HG03575 (cell line): ENCODE measurements at regions not wholly inside any gene's neighbourhood (a gene's known extent, or its start where the extent isn't known, plus 50 kb on each side); places are given as distances from the start of the nearest gene placed in this dataset.

ENCODE experiments used
- ATAC-seq: cut with Tn5 transposase; IDR thresholded peaks from one replicate; pipeline ENCODE4 v1.9.1; 2021; ENCODE audit not compliant: unreplicated experiment, insufficient number of reproducible peaks, low FRiP score; ENCODE audit errors: extremely low read depth

DNA sequence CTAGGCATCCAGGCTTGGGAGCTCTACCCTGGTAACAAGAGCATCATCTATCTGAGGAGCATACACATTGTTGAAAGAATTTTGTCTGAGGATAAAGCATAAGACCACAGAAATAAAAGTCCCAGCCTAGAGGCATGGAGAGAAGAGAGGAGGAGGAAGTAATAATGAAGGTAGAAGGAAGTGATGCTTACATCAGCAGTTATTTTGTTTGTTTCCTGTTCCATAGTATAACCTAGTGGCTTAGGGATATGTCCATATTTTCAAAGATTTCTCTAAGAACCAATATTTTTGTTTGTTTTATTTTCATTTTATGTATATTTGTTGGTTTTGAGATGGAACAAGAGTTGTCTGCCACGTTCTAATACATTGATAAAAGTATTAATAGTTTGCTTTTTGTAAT is 407.4 kb upstream of the SETBP1 start:
- no peak for ATAC-seq

DNA sequence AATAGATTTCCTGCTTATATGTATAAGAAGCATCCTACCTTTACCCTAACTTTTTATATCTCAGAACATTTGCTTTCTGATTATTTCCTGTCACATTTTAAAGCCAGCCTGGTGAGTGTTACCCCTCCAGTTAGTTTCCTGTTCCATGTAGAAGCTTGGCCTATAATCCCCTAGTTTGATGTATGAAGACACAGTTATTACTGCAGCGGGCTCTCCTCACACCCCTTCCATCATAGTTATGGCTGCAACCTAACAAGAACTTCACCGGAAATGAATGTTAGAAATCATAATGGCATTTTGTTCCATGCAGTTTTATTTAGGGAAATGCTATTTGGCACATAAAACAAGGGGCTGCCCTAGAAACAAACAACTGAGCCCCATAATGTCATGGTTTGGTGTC is 400.2 kb upstream of the SETBP1 start:
- ATAC-seq: no peak

DNA sequence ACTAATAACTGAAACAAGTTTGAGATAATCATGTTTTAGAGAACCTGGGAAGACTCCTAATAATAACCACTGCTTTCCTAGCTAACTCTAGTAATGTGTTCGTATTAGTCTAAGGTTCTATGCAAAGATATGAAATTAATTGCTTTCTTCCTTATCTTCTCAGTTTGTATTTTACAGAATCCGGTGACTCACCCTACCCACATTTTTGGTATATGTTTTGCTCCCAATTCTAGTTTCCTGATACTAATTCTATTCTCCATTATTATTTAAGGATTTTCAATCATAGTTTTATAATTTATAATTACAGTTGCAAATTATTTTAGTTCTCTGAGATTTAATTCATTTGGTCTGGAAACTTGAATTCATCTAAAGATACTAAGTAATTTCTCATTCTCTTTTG is 394.6 kb upstream of the SETBP1 start:
- ATAC-seq: no peak

DNA sequence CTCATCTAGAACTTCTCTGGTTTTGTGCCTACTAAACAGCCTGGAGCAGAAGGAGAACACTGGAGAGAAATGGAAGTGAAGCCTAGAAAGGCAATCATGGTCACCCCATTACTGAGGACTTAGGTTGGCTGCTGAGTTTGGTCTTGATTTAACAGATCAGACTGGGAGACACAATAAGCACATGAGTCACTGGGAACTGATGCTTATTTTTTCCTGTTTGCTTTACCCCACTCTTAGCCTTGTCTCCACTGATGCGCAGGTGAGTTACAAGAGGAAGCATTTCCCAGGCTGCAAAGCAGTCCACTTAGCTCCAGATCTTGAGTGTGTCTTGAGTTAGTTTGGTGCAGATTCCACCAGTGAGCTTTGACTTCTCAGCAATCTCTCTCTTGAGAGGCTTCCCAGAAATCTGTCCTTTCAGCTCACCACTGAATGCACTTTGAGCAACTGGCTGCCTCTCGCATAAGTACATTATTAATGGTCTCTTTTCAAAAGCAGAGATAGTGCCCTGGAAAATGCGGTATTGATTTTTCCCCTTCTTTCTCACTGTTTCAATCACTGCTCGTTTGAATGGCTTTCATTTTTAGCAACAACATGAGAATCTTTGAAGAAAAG is 390.2 kb upstream of the SETBP1 start:
- no peak for ATAC-seq

DNA sequence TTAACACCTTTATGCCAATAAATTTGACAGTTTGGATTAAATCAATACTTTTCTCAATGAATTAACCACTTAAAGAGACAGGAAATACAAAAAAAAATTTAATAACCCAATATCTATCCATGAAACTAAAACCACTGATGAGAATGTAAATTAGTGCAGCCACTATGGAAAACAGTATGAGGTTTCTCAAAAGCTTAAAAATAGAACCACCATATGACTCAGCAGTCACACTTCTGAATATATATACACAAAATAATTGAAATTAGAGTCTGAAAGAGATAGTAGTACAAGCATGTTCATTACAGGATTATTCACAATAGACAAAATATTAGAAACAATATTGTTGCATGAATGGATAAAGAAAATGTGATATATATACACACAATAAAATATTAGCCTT is 382.1 kb upstream of the SETBP1 start:
- no peak for ATAC-seq

DNA sequence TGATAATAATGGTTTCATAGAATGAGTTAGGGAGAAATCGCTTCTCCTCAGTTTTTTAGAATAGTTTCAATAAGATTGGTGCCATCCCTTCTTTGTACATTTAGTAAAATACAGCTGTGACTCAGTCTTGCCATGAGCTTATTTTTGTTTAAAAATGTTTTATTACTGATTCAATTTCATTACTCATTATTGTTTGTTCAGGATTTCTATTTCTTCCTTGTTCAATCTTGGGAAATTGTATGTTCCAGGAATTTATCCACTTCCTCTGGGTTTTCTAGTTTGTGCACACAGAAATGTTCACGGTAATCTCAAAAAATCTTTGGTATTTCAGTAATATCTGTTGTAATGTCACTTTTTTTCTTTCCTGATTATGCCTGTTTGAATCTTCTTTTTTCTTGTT is 371.5 kb upstream of the SETBP1 start:
- ATAC-seq: no peak

DNA sequence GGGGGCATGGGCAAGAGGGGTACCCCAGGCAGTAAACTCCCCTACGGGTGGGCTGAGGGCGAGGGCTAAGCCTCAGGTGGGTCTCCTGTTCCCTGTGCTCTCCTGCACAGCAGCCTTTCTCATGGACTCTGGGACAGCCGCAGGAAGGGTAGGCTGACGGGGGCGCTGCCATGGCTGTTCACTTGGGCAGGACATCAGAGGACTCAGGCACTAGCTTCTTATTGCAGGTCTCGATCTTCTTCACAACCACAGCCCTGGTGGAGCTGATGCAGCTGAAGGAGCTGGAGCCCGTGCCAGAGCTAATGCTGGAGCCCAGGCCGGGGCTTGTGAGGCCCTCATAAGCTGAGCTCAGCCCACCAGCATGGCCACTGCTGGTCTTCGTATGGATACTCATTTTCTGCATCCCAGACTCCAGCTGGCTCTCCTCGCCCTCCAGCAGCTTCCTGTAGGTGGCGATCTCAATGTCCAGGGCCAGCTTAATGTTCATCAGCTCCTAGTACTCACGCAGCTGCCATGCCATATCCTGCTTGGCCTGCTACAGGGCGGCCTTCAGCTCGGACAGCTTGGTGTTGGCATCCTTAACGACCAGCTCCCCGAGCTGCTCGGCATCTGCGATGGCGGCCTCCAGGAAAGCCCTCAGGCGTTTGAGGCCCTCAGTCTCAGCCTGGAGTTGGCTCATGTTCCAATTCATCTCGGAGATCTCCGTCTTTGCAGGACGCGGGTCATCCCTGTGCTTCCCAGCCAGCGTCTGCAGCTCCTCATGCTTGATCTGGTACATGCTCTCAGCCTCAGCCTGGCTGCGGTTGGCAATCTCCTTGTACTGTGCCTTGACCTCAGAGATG is 359.8 kb upstream of the SETBP1 start:
- no peak for ATAC-seq

DNA sequence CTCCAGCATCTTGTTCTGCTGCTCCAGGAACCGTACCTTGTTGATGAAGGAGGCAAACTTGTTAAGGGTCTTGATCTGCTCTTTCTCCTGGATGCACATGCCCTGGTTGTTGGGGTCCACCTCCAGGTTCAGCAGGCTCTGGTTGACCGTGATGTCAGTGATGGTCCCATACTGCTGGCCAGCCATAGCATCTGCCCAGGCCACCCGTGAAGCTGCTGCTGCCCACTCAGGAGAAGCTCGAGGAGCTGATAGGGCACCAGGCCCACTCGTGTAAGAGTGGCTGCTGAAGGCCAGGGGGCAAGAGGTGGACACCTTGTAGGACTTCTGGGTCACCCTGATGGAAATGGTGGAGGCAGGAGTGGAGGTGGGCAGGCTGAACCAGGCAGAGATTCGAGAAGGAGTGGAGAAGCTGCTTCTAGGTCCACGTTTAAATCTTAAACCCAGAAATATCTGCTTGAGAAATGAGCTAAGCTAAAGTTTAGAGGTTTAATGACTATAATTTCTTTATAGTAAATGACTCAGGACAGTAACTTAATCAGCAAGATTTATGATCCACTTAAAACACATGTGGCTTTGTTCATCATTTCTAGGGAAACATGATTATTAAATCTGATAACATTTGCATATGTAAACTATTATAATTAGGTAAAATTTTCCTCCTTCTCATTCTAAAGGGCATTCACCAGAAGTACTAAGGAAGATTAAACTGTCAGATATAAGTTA is 358.7 kb upstream of the SETBP1 start:
- no peak for ATAC-seq

DNA sequence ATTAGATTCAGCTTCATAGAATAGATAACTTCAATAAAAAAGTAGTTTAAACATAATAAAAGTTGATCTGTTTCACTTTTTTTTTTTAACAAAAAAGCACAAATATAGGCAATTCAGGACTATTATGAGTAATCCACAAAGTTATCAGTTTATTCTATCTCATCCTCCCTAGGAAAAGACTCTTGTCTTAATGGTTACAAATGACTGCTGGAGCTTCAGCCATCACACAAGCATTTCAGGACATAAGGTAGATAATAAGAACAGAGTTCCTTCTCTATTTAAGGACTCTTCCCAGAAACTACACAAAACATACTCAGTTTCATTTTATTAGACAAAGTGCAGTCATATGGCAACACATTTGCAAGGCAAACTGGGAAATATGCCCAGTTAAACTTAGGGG is 357.6 kb upstream of the SETBP1 start:
- no peak for ATAC-seq

DNA sequence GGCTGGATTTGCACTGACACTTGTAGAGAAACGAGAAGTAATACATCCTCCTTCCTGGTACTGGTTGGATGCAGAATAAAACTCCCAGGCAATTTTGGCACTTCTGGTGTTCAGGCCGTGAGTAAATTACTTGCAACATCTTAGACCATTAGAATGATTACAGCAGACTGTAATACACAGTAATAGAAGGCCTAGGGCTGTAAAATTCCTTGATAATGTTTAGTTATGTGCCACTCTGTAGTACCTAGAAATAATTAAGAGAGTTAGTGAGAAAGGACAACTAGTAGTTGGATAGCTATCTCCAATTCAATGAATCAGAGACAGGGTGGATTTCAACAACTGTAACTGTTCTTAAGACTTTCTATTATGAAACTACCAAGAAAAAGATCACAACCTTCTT is 356.3 kb upstream of the SETBP1 start:
- no peak for ATAC-seq

DNA sequence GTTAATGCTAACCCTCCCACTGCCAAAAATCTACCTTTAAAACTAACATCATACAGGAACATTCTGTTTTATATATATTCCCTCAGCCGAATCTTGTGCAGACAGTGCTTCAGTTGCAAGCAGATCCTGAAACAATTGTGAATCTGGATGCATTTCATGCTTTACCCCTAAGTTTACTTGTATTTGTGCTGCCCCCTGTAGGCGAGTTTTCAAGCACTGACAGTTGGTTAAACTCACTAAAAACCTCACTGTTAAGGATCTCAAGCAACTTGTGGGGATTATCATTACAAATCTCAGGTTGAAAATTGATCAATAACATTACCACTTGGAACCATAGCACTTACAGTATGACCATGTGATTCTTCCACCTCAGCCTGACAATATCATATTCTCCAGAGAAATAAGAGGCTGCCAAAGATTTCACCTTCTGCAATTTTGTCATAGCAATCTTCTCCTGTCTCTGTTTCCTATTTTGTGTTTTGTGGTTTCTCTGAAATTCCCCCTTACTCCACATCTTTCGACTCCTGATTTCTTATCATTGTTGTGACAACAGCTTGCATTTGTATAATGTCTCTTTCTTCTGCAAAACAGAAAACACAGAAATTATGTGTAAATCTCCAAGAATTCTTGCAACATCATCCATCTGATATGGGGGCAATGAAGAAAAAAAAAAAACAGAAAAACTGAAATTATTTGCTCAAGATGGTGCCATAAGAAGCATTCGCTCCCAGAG is 354.6 kb upstream of the SETBP1 start:
- no peak for ATAC-seq

DNA sequence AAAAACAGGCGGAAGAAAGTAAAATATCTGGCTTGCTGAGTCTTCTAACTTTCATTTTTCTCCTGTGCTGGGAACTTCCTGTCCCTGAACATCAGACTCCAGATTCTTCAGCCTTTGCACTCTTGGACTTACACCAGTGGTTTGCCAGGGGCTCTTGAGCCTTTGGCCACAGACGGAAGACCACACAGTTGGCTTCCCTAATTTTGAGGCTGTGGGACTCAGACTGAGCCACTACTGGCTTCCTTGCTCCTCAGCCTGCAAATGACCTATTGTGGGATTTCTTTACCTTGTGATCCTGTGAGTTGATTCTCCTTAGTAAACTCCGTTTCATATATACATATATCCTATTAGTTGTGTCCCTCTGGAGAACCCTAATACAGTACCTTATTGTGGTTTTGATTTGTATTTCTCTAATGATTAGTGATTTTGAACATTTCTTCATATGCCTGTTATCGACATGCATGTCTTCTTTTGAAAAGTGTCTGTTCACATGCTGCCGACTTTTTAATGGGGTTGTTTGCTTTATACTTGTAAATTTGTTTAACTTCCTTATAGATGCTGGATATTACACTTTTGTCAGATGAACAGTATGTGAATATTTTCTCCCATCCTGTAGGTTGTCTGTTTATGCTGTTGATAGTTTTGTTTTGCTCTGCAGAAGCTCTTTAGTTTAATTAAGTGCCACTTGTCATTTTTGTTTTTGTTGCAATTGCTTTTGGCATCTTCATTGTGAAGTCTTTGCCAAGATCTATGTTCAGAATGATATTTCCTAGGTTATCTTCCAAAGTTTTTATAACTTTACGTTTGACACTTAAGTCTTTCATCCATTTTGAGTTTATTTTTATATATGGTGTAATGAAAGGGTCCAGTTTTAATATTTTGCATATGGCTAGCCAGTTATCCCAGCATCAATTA is 348.8 kb upstream of the SETBP1 start:
- no peak for ATAC-seq

DNA sequence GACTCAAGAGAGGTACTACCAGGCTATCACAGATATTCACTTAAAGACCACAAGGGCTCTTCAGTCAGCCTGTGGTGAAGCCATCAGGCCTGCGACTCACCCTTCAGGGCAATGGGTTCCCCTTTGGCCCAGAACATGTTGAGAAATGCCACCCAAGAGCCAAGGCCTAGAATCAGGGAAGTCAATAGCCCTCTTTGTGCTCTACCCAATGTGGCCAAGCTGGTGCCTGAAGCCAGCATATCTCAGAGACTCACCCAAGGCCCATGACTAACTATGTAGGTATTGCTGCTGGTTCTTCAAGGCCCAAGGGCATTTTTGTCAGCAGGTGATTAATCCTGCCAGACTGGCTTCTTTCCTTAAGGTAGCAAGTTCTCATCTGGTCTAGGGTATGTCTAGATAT is 338.9 kb upstream of the SETBP1 start:
- ATAC-seq: no peak

DNA sequence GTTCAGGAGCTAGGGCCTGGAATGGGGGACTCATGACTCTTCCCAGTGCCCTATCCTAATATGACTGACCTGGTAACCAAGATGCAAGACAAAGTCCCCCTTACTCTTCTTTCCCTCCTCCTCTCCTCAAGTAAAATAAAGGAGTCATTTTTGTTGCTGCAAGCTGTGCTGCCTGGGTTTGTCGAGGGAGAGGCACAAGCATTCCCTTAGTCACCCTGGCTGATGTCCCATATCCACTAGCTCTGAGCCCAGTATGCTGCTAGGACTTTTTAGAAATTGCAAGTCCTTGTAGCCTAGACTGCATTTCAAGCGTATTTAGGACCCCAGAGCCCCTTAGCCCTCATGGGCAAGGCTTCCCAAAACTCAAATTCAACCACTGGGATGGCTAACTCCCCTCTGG is 338.5 kb upstream of the SETBP1 start:
- ATAC-seq: no peak

DNA sequence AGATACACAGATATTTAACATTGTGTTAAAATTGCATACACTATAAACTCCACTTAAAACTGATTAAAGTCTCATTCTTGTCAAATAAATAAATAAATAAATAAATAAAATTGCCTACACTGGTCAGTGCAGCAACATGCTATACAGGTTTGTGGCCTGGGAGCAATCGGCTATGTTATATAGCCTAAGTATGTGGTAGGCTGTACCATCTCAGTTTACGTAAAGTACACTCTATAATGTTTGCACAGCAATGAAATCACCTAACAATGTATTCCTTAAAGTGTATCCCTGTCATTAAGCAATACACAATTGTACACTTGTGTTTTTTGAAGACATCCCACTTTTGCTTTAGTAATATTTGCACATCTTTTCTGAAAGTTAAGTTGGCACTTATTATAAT is 337.7 kb upstream of the SETBP1 start:
- no peak for ATAC-seq

DNA sequence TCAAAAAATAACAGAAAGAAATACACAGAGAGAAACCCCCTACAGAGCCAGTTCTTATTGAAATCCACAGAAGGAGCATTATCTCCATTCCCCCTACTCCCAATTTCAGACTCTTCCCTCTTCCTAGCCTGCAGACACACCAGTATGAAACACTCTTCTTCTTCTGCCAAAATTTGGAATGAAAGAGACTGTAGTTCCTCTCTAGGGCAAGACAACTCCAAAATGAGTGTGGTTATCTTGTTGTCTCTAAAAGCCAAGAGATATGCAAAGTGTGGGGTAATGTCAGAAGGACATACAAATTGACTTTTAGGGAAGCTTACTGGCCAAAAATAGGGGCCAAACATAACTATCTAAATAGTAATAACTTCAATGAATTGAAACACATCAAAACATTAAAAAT is 337.1 kb upstream of the SETBP1 start:
- ATAC-seq: no peak

DNA sequence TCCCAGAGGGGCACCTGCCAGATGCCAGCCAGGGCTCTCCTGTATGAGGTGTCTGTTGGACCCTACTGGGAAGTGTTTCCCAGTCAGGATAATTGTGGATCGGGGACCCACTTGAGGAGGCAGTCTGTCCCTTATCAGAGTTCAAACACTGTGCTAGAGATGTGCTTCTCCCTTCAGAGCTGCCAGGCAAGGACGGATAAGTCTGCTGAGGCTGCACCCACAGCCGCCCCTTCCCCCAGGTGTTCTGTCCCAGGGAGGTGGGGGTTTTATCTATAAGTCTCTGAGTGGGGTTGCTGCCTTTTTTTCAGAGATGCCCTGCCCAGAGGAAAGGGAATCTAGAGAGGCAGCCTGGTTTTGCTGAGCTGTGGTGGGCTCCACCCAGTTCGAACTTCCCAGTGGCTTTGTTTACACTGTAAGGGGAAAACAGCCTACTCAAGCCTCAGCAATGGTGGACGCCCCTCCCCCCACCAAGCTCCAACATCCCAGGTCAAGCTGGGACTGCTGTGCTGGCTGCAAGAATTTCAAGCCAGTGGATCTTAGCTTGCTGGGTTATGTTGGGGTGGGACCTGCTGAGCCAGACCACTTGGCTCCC is 324.0 kb upstream of the SETBP1 start:
- no peak for ATAC-seq

DNA sequence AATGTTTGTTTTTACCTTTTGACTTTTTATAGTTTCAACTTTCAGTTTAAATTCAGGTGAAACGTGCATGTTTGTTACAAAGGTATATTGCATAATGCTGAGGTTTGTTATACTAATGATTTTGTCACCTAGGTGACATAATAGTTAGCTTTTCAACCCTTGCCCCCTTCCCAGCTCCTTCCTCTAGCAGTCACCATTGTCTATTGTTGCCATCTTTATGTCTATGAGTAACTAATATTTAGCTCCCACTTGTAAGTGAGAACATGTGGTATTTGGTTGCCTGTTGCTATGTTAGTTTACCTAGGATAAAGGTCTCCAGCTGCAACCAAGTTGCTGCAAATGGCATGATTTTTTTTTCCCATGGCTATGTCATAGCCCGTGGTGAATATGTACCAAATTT is 322.3 kb upstream of the SETBP1 start:
- ATAC-seq: no peak
